PFSK-1 (cell line): ENCODE measurements at regions not wholly inside any gene's neighbourhood (a gene's known extent, or its start where the extent isn't known, plus 50 kb on each side); places are given as distances from the start of the nearest gene placed in this dataset.

Experiments used
- FOXP2 ChIP-seq: optimal IDR thresholded peaks from 2 replicates; pipeline ENCODE3; 2011; ENCODE audit warnings: borderline replicate concordance, control low read depth, inconsistent platforms; ENCODE audit not compliant: insufficient read depth; ENCODE audit errors: extremely low read length, extremely low read depth
- POLR2AphosphoS5 ChIP-seq: IDR thresholded peaks from 2 replicates; pipeline ENCODE4 v1.6.1; 2012; ENCODE audit warnings: low read depth, mild to moderate bottlenecking, control low read depth, low read length, moderate library complexity
- SIN3A ChIP-seq: IDR thresholded peaks from 2 replicates; pipeline ENCODE4 v1.6.1; 2012; ENCODE audit warnings: mild to moderate bottlenecking, low read length, moderate library complexity, borderline replicate concordance; ENCODE audit not compliant: insufficient read depth
- TAF1 ChIP-seq: IDR thresholded peaks from 2 replicates; pipeline ENCODE4 v1.6.1; 2012; ENCODE audit warnings: low read length, control low read depth, borderline replicate concordance; ENCODE audit not compliant: insufficient read depth
- TF ChIP-seq, protein P1 (sequence below), 2 experiments: IDR thresholded peaks; 2 replicates each; pipeline versions ENCODE4 v1.6.1 to v1.8.0; 2011 to 2012; ENCODE audit warnings: low read depth in 2 of 2, low read length in 2 of 2, control low read depth in 1 of 2, inconsistent platforms in 1 of 2, mild to moderate bottlenecking in 1 of 2, moderate library complexity in 1 of 2; ENCODE audit not compliant: insufficient read depth in 1 of 2

- no peak for TF ChIP-seq POLR2AphosphoS5
- TF ChIP-seq, protein P1, sequence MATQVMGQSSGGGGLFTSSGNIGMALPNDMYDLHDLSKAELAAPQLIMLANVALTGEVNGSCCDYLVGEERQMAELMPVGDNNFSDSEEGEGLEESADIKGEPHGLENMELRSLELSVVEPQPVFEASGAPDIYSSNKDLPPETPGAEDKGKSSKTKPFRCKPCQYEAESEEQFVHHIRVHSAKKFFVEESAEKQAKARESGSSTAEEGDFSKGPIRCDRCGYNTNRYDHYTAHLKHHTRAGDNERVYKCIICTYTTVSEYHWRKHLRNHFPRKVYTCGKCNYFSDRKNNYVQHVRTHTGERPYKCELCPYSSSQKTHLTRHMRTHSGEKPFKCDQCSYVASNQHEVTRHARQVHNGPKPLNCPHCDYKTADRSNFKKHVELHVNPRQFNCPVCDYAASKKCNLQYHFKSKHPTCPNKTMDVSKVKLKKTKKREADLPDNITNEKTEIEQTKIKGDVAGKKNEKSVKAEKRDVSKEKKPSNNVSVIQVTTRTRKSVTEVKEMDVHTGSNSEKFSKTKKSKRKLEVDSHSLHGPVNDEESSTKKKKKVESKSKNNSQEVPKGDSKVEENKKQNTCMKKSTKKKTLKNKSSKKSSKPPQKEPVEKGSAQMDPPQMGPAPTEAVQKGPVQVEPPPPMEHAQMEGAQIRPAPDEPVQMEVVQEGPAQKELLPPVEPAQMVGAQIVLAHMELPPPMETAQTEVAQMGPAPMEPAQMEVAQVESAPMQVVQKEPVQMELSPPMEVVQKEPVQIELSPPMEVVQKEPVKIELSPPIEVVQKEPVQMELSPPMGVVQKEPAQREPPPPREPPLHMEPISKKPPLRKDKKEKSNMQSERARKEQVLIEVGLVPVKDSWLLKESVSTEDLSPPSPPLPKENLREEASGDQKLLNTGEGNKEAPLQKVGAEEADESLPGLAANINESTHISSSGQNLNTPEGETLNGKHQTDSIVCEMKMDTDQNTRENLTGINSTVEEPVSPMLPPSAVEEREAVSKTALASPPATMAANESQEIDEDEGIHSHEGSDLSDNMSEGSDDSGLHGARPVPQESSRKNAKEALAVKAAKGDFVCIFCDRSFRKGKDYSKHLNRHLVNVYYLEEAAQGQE (IDR thresholded peaks at IDR 0.05; ENCODE audit: insufficient read depth in 1 of 2, low read depth in 2 of 2, low read length in 2 of 2), result no peak
- TF ChIP-seq TAF1, result no peak
- TF ChIP-seq SIN3A, result no peak
- TF ChIP-seq FOXP2, result no peak
Measured at GRCh38 chr2:129296396-129296795, 683.1 kb upstream of the RAB6C start.
